Esophagus squamous epithelium (tissue), 5 donors: ENCODE measurements at regions not wholly inside any gene's neighbourhood (a gene's known extent, or its start where the extent isn't known, plus 50 kb on each side); places are given as distances from the start of the nearest gene placed in this dataset.

ENCODE experiments used
- DNase-seq: peaks from one replicate; lab custom pipeline; 2025; lab: John Stamatoyannopoulos, UW
- H3K27ac ChIP-seq, 4 donors: fragments of 200-600 bp; sonication (generic); one replicate each; pipeline ENCODE4 v1.5.1; 2016 to 2019; ENCODE audit warnings: mild to moderate bottlenecking in 1 of 4
- H3K27me3 ChIP-seq, 4 donors: fragments of 200-600 bp; sonication (generic); 1 replicate in 3 of 4; 2 replicates in 1 of 4; pipeline versions ENCODE4 v1.5.1 to v1.6.0; 2017 to 2021; ENCODE audit warnings: antibody characterized with exemption in 1 of 4
- H3K36me3 ChIP-seq, 3 donors: fragments of 200-600 bp; sonication (generic); one replicate each; pipeline ENCODE4 v1.5.1; 2016 to 2019
- H3K4me1 ChIP-seq, 3 donors: fragments of 200-600 bp; sonication (generic); one replicate each; pipeline ENCODE4 v1.5.1; 2017 to 2019
- H3K4me3 ChIP-seq, 4 donors: fragments of 200-600 bp; sonication (generic); 1 replicate in 3 of 4; 2 replicates in 1 of 4; pipeline ENCODE4 v1.5.1; 2016 to 2019; ENCODE audit warnings: mild to moderate bottlenecking in 2 of 4, moderate library complexity in 1 of 4
- H3K9me3 ChIP-seq, 3 donors: fragments of 200-600 bp; sonication (generic); one replicate each; pipeline ENCODE4 v1.5.1; 2016 to 2019
- CTCF ChIP-seq, 6 experiments: fragments of 450-650 bp in 4 of 6; fragments of 200-600 bp in 2 of 6; sonication (generic) in 2 of 6; IDR thresholded peaks; one replicate each; pipeline ENCODE4 v1.5.1; 2016 to 2019; ENCODE audit warnings: antibody characterized with exemption in 6 of 6, mild to moderate bottlenecking in 4 of 6, moderate library complexity in 4 of 6
- POLR2A ChIP-seq, 4 donors: fragments of 450-650 bp; IDR thresholded peaks; one replicate each; pipeline ENCODE4 v1.6.1; 2017; ENCODE audit warnings: antibody characterized with exemption in 4 of 4, mild to moderate bottlenecking in 4 of 4, moderate library complexity in 3 of 4
- WGBS, 2 donors: methylation state at CpG; one replicate each; pipeline ENCODE4 v1.1.5; 2018; 5-methylcytosine and 5-hydroxymethylcytosine counted together
- intact Hi-C: fragments of 100-400 bp; cut with DNase I; formaldehyde crosslinking; loops from one replicate; pipeline ENCODE4 v1.15.0; 2022
- donor health status: DM: yes; HTN: yes; CAD: no.

- WGBS, 2 donors, result 80 to 88% methylated on average over 1 to 3 of the region's 18 CpGs
Observed at GRCh38 chr1:22247527-22248245, 104.8 kb upstream of the WNT4 start.

GRCh38 chr1:22248746-22249145, 105.8 kb upstream of the WNT4 start:
- Histone ChIP-seq H3K27me3 (peaks cover 0 to 70% (median 0%) of the 10 kb centered on the region in 4 donors), H3K4me3 (no peak overlapping the region), H3K27ac (no peak overlapping the region), H3K36me3 (no peaks in the 10 kb centered on the region), H3K4me1 (peaks cover 0 to 10% (median 2%) of the 10 kb centered on the region in 3 donors), H3K9me3 (no peaks in the 10 kb centered on the region)
- DNase-seq, result no peak
- TF ChIP-seq CTCF (IDR thresholded peaks at IDR 0.05) (no peak), POLR2A (IDR thresholded peaks at IDR 0.05) (no peak)
- intact Hi-C loops, result no loop called here
- 40 to 57% methylated on average over 1 of the region's 8 CpGs for WGBS, 2 donors

More at GRCh38 chr1:22247527-22248245, 104.8 kb upstream of the WNT4 start:
- H3K4me3 ChIP-seq, result no peak overlapping the region
- no peak for DNase-seq
- no peaks in the 10 kb centered on the region for H3K4me1 ChIP-seq
- H3K27ac ChIP-seq, result no peak overlapping the region
- peaks cover 0 to 61% (median 0%) of the 10 kb centered on the region in 4 donors for H3K27me3 ChIP-seq
- no peaks in the 10 kb centered on the region for H3K9me3 ChIP-seq
- no peaks in the 10 kb centered on the region for H3K36me3 ChIP-seq
- TF ChIP-seq POLR2A (IDR thresholded peaks at IDR 0.05) (no peak), CTCF (IDR thresholded peaks at IDR 0.05) (no peak)
- intact Hi-C loops, result no loop called here

- Histone ChIP-seq H3K36me3 (no peaks in the 10 kb centered on the region), H3K27ac (no peak overlapping the region), H3K27me3 (peaks cover 0 to 70% (median 0%) of the 10 kb centered on the region in 4 donors), H3K9me3 (no peaks in the 10 kb centered on the region), H3K4me1 (peaks cover 0 to 24% (median 14%) of the 10 kb centered on the region in 3 donors), H3K4me3 (no peak overlapping the region)
- TF ChIP-seq CTCF (IDR thresholded peaks at IDR 0.05), result no peak
- intact Hi-C loops, result no loop called here
- WGBS, 2 donors, result 54 to 84% methylated on average over 10 to 11 of the region's 11 CpGs
- no peak for DNase-seq
Observed at GRCh38 chr1:22249928-22250680, 107.2 kb upstream of the WNT4 start.

GRCh38 chr1:22250724-22251123, 107.8 kb upstream of the WNT4 start:
- Histone ChIP-seq H3K4me3 (no peak overlapping the region), H3K36me3 (no peaks in the 10 kb centered on the region), H3K27me3 (peaks cover 0 to 66% (median 0%) of the 10 kb centered on the region in 4 donors), H3K4me1 (peaks cover 0 to 30% (median 14%) of the 10 kb centered on the region in 3 donors), H3K9me3 (no peaks in the 10 kb centered on the region), H3K27ac (no peak overlapping the region)
- no peak for DNase-seq
- TF ChIP-seq POLR2A (IDR thresholded peaks at IDR 0.05), result no peak
- no peak for TF ChIP-seq CTCF (IDR thresholded peaks at IDR 0.05)
- WGBS, 2 donors, result 35% methylated on average over 5 of the region's 11 CpGs; no CpG with 5 or more reads in 1 of the 2 donors
- intact Hi-C loops, result no loop called here

- Histone ChIP-seq H3K27ac (no peak overlapping the region), H3K27me3 (peaks cover 0 to 53% (median 0%) of the 10 kb centered on the region in 4 donors), H3K4me1 (peaks cover 0 to 37% (median 14%) of the 10 kb centered on the region in 3 donors), H3K4me3 (no peak overlapping the region), H3K9me3 (no peaks in the 10 kb centered on the region), H3K36me3 (no peaks in the 10 kb centered on the region)
- DNase-seq, result no peak
- WGBS, 2 donors, result 64 to 80% methylated on average over 1 to 8 of the region's 17 CpGs
- intact Hi-C loops, result no loop called here
- TF ChIP-seq POLR2A (IDR thresholded peaks at IDR 0.05) (no peak), CTCF (IDR thresholded peaks at IDR 0.05) (no peak)
Observed at GRCh38 chr1:22252251-22252650, 109.4 kb upstream of the WNT4 start.
